Stimulated activated CD4-positive, alpha-beta T cell treated with anti-CD3 and anti-CD28 coated beads, Interleukin-2, amount 100 ng/mL, for 48 hours (primary cell): ENCODE measurements at regions not wholly inside any gene's neighbourhood (a gene's known extent, or its start where the extent isn't known, plus 50 kb on each side); places are given as distances from the start of the nearest gene placed in this dataset.

ENCODE experiments used
- DNase-seq, 2 donors: peaks; one replicate each; pipeline ENCODE4 v3.0.0-alpha.2; 2020

DNA sequence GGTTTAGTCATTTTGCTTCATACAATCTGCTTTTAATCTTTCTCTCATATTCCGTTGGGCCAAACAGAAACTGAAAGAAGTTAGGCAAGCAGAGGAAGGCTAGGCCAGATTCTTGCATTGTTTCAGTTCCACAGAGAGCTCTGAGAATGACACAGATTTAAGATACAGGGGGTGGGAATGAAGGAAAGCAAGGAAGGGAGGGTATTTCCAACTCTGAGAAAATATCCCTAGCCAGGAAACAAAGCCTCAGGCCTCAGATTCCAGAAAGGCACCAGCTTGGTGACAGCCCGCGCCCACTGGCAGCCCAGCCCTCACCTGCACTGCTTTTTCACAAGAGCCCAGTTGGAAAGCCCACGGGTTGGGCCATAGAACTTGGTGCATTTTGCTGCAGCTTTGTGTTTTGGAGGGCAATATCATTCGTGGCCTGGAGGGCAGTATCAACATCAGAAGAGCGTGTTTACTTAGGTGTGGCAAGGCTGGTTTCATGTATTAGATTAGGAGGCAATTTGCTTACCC is 63.5 kb downstream of the ENC1 start:
- no peak for DNase-seq

- DNase-seq = peak in 1 of 2 donors; percentile 15
These were observed 64.6 kb downstream of the ENC1 start for GRCh38 chr5:74575741-74576538.

DNA sequence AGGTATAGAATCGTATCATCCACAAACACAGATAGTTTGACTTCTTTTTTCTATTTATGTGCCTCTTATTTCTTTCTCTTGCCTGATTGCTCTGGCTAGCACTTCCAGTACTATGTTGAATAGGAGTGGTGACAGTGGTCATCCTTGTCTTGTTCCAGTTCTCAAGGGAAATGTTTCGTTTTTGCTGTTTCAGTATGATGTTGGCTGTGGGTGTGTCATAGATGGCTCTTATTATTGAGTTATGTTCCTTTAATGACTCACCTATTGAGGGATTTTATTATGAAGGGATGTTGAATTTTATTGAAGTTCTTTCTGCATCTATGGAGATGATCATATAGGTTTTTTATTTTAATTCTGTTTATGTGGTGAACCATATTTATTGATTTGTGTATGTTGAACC is 70.3 kb downstream of the ENC1 start:
- no peak for DNase-seq

- DNase-seq = no peak
These were observed 73.0 kb downstream of the ENC1 start for GRCh38 chr5:74567411-74567995.

DNA sequence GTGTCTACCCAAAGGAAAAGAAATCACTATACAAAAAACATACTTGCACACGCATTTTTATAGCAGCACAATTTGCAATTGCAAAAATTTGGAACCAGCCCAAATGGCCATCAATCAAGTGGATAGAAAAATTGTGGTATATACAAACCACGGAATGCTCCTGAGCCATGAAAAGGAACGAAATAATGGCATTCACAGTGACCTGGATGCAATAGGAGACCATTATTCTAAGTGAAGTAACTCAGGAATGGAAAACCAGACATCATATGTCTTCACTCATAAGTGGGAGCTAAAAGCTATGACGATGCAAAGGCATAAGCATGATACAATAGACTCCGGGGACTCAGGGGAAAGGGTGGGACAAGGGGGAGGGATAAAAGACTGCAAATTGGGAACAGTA is 78.4 kb downstream of the ENC1 start:
- DNase-seq = no peak

DNA sequence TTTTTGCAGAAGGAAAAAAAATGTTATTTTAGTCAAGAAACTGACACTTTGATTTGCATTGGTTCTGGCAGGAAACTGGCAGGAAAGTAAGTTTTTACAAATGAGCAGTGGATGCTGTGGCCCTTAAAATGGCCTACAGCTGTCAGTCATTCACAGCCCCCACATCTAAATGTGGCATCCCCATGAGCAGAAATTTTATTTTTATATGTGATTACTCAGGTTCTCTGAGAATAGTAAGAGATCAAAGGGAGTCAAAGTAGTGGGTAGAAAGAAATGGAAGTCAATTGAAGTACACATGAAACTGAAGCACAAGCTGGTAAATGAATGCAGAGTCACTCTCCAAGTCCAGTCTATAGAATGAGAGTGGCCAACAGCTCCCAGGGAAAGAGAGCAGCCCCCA is 80.3 kb downstream of the ENC1 start:
- no peak for DNase-seq

DNA sequence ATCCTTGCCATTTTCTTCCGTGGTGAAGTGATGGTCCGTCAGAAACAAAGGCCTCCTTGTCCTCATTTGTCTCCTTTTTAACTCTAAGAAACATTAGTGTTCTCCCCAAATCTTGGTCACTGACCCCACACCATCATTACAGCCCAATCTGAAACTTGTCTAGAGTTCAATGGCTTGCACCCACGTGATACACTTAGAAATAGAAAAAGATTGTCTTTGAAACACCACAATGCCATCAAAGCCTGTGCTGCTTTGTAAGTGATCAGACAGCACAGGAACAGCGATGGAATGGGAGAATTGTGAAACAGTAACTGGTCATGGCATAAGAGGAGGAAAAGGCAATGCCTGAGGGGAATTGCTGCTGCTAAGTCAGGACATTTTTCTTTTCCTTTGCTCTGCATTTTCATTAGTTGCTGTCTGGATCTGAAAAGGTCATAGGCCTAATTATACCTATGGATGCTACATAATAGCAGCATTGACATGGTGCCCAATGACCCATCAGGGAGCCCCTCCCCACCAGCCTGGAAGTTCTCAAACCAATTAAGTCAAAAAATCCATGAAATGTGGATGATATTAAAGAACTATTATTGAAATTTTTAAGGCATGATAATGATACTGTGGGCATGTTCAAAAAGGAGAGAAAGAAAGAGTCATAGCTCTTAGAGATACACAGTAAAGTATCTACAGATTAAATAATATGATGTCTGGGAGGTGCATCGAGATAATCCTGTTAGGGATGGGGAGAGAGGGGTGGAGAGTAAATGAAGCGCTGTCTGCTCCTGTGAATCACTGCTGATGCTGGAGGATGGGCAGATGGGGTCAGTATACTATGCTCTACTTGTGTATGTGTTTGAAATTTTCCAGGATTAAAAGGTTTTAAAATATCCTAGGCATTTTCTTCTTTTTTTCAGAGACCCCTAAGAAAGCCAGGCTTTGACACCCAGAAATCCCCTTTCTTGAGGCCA is 83.6 kb downstream of the ENC1 start:
- DNase-seq = no peak

DNA sequence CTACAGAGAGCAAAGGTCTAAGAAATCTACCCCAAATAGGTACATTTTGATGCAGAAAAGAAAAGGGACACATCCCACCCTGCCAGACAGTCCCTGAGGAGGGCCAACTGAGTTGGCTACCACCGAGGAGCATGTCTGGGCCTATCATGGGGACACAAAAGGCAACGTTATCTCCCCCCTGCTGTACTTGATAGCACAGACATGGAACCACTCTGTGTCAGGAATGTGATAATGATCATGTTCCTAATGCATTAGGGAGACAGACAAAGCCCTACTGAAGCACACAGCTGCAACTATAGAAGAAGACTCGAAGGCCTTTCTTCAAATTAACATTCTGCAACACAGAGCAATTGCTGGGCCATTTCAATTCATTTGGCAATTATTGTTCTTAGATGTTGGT is 84.5 kb downstream of the ENC1 start:
- DNase-seq = no peak

DNA sequence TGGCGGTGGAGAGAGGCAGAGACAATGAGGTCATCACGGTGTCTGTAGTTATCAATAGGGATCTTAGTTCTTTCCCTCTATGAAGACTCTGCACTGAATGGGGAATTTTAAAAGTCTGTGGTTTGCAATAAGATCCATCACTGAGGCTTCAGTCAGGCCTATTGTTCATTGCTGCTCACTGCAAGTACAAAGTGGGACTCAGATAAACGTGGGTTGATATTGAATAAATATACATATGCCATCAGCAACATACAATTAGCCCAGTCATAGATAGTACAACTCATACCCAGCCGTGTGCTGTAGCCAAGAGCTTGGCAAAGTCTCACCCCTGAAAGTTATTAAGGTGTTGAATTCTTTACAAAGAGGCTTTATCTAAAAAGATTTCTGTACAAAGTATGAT is 88.4 kb downstream of the ENC1 start:
- no peak for DNase-seq

GRCh38 chr5:74550927-74551326 is 89.6 kb downstream of the ENC1 start:
- DNase-seq = no peak

DNA sequence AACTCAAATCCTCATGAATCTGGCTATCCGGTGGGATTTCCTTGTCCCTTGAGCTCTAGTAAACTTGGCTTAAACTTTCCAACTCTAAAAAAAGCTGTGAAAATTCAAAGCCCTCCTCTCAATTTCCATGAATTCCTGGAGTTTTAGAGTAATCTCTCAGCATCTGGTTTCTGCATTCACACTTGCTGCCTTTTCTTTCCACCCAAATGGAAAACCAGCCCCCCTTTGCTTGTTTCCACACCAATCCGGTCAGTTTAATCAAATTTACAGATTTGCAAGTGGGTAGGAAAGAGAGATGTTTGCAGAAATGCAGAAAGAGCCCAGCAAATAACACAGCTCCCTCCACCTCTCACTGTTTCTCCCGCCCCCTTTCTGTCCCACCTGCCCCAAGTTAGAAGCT is 91.1 kb downstream of the ENC1 start:
- DNase-seq = no peak

GRCh38 chr5:74546796-74547195 is 93.7 kb downstream of the ENC1 start:
- no peak for DNase-seq

DNA sequence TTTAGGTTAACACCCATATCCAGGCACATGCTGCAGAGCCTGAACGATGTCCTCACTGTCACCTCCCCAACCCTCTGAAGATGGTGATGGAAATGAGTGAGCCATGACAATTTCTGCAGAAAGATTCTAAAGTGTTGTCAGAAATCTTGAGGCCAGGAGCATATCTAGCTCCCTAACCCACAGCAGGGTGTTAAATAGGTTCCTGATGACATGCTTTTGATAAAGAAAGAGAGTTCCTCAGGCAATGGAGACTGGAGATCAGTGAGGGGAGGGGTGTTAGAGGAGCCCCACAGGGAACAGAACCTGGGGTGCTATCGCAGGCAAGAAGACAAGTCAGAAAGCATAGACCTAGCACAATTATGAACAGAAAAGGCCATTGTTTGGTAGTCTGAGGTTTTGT is 95.7 kb downstream of the ENC1 start:
- no peak for DNase-seq

DNA sequence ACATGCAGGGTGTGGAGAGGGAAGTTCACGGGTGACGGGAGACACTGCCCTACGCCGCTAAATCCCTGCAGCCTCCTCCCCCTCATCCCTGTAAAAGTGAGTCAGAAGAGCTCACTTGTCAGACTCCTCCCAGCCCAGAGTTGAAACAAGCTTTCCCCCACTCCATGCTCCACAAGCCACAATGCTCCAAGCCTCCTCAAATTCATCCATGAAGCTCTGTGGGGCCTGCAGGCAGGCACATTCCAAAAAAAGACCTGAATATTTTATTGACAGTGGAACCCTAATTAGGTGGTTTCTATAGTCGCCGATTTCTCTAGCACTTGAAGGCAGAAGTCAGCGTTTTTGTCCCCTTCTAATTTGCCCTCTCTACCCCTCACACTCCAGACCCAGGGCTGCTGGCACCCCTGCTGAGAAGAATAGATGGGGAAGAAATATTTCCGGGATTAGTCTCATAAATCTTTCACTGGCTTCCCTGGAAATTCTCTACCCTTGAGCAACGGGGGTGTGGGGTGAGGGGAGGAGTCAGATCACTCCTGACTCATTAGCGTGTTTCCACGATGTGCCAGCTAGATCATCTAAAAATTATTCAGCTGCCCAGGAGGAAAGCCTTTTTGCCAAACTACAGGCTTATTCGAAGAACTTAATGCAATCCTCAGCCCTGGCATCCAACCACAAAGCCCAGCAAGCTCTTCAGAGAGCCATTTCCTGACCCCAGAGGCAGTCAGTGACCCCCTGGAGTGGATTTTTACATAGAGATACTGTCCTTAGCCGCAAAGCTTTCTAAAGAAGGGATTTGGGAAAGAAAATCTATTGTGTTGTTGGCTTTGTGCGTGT is 97.1 kb downstream of the ENC1 start:
- DNase-seq = no peak

DNA sequence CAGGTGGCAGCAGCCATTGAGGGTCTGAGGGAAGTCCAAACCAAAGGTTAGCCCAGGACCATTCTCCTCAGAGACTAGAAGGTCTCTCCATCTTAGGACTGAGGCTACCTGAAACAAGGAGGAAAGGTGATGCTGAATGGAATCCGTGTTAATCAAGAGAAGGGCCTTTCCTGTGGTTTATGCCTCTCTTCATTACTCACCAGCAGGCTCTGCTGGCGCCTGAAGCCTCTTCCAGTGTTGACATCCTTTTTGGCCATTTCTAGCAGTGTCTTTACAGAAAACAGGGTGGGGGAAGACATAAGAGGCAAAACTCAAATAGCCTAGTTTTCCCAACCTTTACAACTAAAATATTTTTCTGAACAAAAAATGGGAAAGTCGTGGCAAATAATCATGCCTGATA is 98.0 kb downstream of the ENC1 start:
- DNase-seq = no peak

DNA sequence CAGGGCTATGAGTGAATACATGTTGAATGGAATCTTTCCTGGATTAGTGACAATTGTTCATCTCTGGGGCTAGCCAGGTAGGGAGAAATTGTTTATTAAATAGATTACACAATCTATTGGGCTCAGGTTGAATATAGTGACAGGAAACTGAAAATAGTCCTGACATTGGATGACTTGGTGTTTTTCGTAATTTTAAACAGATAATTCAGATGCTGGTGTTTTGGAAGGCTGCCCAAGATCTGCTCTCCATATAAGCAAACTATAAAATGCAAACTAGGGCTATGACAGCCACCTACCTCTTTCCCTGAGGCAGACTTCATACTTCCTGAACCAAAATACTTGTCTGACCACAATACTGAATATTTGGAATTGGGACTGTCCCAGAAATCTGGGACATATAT is 99.1 kb downstream of the ENC1 start:
- DNase-seq = no peak

DNA sequence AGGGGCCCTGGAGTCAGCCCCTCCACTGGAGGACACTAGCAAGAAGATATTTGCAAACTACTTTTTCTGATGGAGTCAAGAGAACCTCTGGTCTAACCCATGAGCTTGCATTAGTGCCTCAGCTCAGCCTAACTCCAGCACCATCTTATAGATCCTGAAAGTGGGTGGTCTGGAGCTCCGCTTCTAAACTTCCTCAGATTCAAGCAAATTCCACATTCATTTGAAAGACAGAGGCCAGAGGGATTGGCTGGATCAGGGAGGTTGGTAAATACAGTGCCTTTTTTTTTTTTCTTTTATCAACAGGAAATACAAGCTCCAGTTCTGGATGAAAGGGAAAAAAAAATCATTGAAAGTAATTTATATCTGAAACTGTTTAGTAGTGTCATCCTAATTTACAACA is 99.9 kb downstream of the ENC1 start:
- DNase-seq = no peak

DNA sequence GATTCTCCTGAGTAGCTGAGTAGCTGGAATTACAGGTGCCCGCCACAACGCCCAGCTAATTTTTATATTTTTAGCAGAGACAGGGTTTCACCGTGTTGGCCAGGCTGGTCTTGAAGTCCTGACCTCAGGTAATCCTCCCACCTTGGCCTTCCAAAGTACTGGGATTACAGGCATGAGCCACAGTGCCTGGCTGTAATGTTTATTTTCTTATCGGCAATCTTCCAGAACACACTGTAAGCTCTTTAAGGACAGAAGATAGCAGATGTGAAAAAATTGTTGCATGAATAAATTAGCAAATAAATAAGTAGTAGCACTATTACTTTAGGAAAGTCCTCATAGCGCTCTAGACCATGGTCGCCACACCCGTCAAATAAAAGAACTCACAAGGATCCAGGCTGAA is 100.5 kb downstream of the ENC1 start:
- no peak for DNase-seq

DNA sequence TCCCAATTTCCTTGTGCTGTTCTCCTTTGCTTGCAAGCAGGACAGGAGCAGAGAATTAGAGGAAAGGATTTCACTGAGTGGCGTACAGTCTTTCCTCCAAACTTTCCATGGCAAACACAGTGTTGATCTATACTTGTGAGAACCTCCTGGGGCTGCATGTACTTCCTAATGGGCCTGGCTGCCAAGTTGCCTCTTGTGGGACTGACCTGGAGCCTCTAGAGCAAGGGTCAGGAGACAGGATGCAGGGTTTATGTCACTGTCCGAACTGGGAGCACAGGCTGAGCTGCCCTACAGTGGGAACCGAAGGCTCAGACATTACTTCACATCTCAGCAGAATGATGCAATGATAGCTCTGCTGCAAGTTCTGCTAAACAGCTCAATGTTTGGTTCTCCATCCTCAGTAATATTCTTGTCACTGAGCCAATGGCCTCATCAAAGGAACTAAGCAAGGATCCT is 102.3 kb downstream of the ENC1 start:
- no peak for DNase-seq

GRCh38 chr5:74536658-74537057 is 103.9 kb downstream of the ENC1 start:
- DNase-seq = no peak

GRCh38 chr5:74535926-74536325 is 104.6 kb downstream of the ENC1 start:
- DNase-seq = no peak

DNA sequence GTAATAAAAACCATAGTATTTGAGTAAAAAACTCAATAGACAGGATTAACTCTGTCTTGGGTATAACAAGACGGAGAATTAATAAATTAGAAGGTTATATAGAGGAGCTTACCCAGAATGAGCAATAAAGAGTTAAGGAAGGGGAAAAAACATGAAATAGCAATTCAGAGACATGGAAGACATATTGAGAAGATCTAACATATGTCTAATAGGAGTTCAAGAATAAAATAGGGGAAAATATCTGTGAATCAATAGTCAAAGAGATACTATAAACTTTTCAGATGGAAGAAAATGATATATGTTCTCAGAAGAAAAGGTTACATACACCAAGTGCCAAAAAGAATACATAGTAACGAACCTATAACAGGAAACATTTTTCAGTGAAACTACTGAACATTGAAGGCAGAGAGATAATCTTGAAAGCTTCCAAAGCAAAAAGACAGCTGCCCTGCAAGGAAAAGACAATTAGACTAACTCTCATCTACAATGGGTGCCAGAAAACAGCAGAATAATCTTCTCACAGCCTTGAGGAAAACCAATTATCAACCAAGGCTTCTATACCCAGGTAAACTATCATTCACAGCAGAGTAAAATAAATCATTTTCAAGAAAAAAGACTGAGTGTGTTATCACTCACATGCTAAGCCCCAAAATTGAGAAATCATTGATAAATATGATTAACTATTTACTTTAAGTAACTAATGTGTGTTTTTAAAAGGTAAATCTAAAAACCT is 106.0 kb downstream of the ENC1 start:
- no peak for DNase-seq
